Esophagus squamous epithelium (tissue), 4 donors: ENCODE measurements at regions not wholly inside any gene's neighbourhood (a gene's known extent, or its start where the extent isn't known, plus 50 kb on each side); places are given as distances from the start of the nearest gene placed in this dataset.

Experiments used
- CTCF ChIP-seq, 6 experiments: fragments of 450-650 bp in 4 of 6; fragments of 200-600 bp in 2 of 6; sonication (generic) in 2 of 6; IDR thresholded peaks; one replicate each; pipeline ENCODE4 v1.5.1; 2016 to 2019; ENCODE audit warnings: antibody characterized with exemption in 6 of 6, mild to moderate bottlenecking in 4 of 6, moderate library complexity in 4 of 6
- POLR2A ChIP-seq, 4 donors: fragments of 450-650 bp; IDR thresholded peaks; one replicate each; pipeline ENCODE4 v1.6.1; 2017; ENCODE audit warnings: antibody characterized with exemption in 4 of 4, mild to moderate bottlenecking in 4 of 4, moderate library complexity in 3 of 4

DNA sequence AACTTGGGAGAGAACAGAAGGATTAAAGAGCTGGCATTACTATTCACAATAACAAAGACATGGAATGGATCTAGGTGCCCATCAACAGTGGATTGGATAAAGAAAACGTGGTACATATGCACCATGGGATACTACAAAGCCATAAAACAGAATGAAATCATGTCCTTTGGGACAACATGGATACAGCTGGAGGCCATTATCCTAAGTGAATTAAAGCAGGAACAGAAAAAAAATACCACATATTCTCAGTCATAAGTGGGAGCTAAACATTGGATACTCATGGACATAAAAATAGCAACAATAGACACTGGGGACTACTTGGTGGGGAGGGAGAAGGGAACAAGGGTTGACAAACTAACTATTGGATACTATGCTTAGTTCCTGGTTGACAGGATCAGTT, 133.2 kb upstream of the ITGB1 start:
- TF ChIP-seq CTCF (IDR thresholded peaks at IDR 0.05) (no peak), POLR2A (IDR thresholded peaks at IDR 0.05) (no peak)
